OCI-LY3 (cell line): ENCODE measurements at regions not wholly inside any gene's neighbourhood (a gene's known extent, or its start where the extent isn't known, plus 50 kb on each side); places are given as distances from the start of the nearest gene placed in this dataset.
A peak's percentile ranks its signal among the peaks of the same experiment; 100 is the strongest.
"Not testable (repeated sequence)": the region's sequence is repeated elsewhere in the genome, so short reads cannot be mapped to it uniquely, and the experiment has no call there.

ENCODE experiments used
- H2AFZ ChIP-seq: fragments of 200-600, 300-600 bp; shearing (Covaris generic); 2 replicates; pipeline ENCODE4 v1.6.0; 2014; ENCODE audit warnings: antibody characterized with exemption, low read depth, low read length
- H3K27ac ChIP-seq: fragments of 200-600, 300-600 bp; sonication (generic); 2 replicates; pipeline ENCODE4 v1.5.1; 2014; ENCODE audit warnings: mild to moderate bottlenecking, low read length, moderate library complexity, mixed read lengths
- H3K27me3 ChIP-seq: fragments of 200-600, 300-600 bp; sonication (generic); 2 replicates; pipeline ENCODE4 v1.6.1; 2014; ENCODE audit warnings: low read depth, low read length, mixed read lengths
- H3K36me3 ChIP-seq: fragments of 200-600, 300-600 bp; sonication (generic); replicated peaks from 2 replicates; pipeline ENCODE3; 2014; ENCODE audit warnings: low read depth, low read length, mixed read lengths
- H3K4me1 ChIP-seq: fragments of 300-600, 200-600 bp; sonication (generic); 2 replicates; pipeline ENCODE4 v1.6.1; 2014; ENCODE audit warnings: low read length, mixed read lengths
- H3K4me2 ChIP-seq: fragments of 200-600, 300-600 bp; sonication (generic); 2 replicates; pipeline ENCODE4 v1.6.1; 2014; ENCODE audit warnings: low read length, mixed read lengths
- H3K4me3 ChIP-seq: fragments of 300-600, 200-600 bp; sonication (generic); 2 replicates; pipeline ENCODE4 v1.5.1; 2014; ENCODE audit warnings: antibody characterized with exemption, mild to moderate bottlenecking, low read length, moderate library complexity
- H3K79me2 ChIP-seq: fragments of 300-600, 200-600 bp; shearing (Covaris generic); 2 replicates; pipeline ENCODE4 v1.6.1; 2014; ENCODE audit warnings: mild to moderate bottlenecking, low read length, mixed read lengths
- H3K9ac ChIP-seq: fragments of 300-600, 200-600 bp; shearing (Covaris generic); 2 replicates; pipeline ENCODE4 v1.6.0; 2014; ENCODE audit warnings: mild to moderate bottlenecking, low read length, moderate library complexity
- H3K9me3 ChIP-seq: fragments of 200-600, 300-600 bp; shearing (Covaris generic); 2 replicates; pipeline ENCODE4 v1.6.1; 2014; ENCODE audit warnings: low read length, mixed read lengths; ENCODE audit not compliant: insufficient read depth
- H4K20me1 ChIP-seq: fragments of 200-600, 300-600 bp; sonication (generic); 2 replicates; pipeline ENCODE4 v1.6.1; 2016; ENCODE audit warnings: low read length, mixed read lengths; ENCODE audit not compliant: insufficient read depth
- EZH2phosphoT487 ChIP-seq: fragments of 200-600 bp; shearing (Covaris generic); IDR thresholded peaks from 2 replicates; pipeline ENCODE4 v1.6.1; 2018; ENCODE audit warnings: antibody characterized with exemption, mixed run types, low read depth
- TF ChIP-seq, protein P1 (sequence below): fragments of 200-600, 300-600 bp; sonication (generic); IDR thresholded peaks from 2 replicates; pipeline ENCODE4 v1.5.1; 2014; ENCODE audit warnings: antibody characterized with exemption, low read length, low read depth

GRCh38 chr21:28031066-28031465 lies 961.6 kb downstream of the LTN1 start:
- H3K4me1 ChIP-seq, H4K20me1 ChIP-seq, H2AFZ ChIP-seq, H3K36me3 ChIP-seq, H3K9ac ChIP-seq, H3K4me3 ChIP-seq, H3K9me3 ChIP-seq, H3K79me2 ChIP-seq, H3K27me3 ChIP-seq, H3K27ac ChIP-seq, H3K4me2 ChIP-seq: not testable (repeated sequence)

- no peaks in the 10 kb centered on the region for H3K9me3 ChIP-seq
- H2AFZ ChIP-seq = no peak overlapping the region
- H3K4me3 ChIP-seq = no peak overlapping the region
- no peak overlapping the region for H3K4me2 ChIP-seq
- H3K79me2 ChIP-seq = no peaks in the 10 kb centered on the region
- no peaks in the 10 kb centered on the region for H3K4me1 ChIP-seq
- H3K9ac ChIP-seq = no peak overlapping the region
- H3K27me3 ChIP-seq = no peaks in the 10 kb centered on the region
- no peaks in the 10 kb centered on the region for H4K20me1 ChIP-seq
- H3K27ac ChIP-seq = no peak overlapping the region
- no peaks in the 10 kb centered on the region for H3K36me3 ChIP-seq
- TF ChIP-seq, protein P1, sequence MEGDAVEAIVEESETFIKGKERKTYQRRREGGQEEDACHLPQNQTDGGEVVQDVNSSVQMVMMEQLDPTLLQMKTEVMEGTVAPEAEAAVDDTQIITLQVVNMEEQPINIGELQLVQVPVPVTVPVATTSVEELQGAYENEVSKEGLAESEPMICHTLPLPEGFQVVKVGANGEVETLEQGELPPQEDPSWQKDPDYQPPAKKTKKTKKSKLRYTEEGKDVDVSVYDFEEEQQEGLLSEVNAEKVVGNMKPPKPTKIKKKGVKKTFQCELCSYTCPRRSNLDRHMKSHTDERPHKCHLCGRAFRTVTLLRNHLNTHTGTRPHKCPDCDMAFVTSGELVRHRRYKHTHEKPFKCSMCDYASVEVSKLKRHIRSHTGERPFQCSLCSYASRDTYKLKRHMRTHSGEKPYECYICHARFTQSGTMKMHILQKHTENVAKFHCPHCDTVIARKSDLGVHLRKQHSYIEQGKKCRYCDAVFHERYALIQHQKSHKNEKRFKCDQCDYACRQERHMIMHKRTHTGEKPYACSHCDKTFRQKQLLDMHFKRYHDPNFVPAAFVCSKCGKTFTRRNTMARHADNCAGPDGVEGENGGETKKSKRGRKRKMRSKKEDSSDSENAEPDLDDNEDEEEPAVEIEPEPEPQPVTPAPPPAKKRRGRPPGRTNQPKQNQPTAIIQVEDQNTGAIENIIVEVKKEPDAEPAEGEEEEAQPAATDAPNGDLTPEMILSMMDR = no peak
- TF ChIP-seq EZH2phosphoT487 = no peak
Observed at GRCh38 chr21:28025111-28025510, 967.6 kb downstream of the LTN1 start.

- H3K79me2 ChIP-seq = no peaks in the 10 kb centered on the region
- peak overlapping the region; percentile 67 for H3K4me3 ChIP-seq
- no peak overlapping the region; the same call in 1 of the 2 replicates for H3K9ac ChIP-seq
- peak overlapping the region; percentile 62 for H3K4me2 ChIP-seq
- no peak for TF ChIP-seq EZH2phosphoT487
- TF ChIP-seq, protein P1 = peak; percentile 41
- H2AFZ ChIP-seq = peak overlapping the region; percentile 89
- no peaks in the 10 kb centered on the region for H3K27me3 ChIP-seq
- no peaks in the 10 kb centered on the region for H3K9me3 ChIP-seq
- no peaks in the 10 kb centered on the region for H3K4me1 ChIP-seq
- H4K20me1 ChIP-seq = no peaks in the 10 kb centered on the region
- no peaks in the 10 kb centered on the region for H3K36me3 ChIP-seq
- no peak overlapping the region for H3K27ac ChIP-seq
Observed at GRCh38 chr21:28018741-28019669, 973.7 kb downstream of the LTN1 start.

DNA sequence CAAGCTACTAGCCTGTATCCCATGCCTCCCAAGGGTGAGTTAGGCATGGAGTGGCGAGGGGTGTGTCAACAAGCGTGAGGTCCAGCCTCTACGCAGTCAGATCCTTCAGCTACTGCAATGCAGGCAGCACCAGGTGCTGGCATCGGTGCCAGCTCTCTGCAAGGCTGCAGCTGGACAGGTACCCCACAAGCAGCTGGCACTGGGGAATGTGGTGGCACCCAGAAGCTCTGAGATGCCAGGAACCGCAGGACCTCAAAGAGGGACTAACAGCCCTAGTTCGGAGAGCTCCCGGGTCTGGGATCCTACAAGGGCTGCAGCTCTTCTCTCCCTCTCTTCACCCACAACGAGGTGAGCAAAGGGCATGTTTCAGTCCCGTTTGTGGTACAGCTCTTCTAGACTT lies 974.5 kb downstream of the LTN1 start:
- H3K36me3 ChIP-seq = no peaks in the 10 kb centered on the region
- no peaks in the 10 kb centered on the region for H3K79me2 ChIP-seq
- H3K4me2 ChIP-seq = no peak overlapping the region
- no peak overlapping the region for H2AFZ ChIP-seq
- H4K20me1 ChIP-seq = no peaks in the 10 kb centered on the region
- H3K4me1 ChIP-seq = no peaks in the 10 kb centered on the region
- H3K4me3 ChIP-seq = no peak overlapping the region
- H3K9ac ChIP-seq = no peak overlapping the region
- TF ChIP-seq, protein P1 = no peak
- TF ChIP-seq EZH2phosphoT487 = no peak
- no peaks in the 10 kb centered on the region for H3K27me3 ChIP-seq
- H3K9me3 ChIP-seq = no peaks in the 10 kb centered on the region
- no peak overlapping the region for H3K27ac ChIP-seq
